Cerebellar nuclear complex (tissue), 1 donor: ENCODE measurements at regions not wholly inside any gene's neighbourhood (a gene's known extent, or its start where the extent isn't known, plus 50 kb on each side); places are given as distances from the start of the nearest gene placed in this dataset.

Source experiments
- DNase-seq, 2 experiments: peaks; one replicate each; lab custom pipeline; 2025; lab: John Stamatoyannopoulos, UW

DNA sequence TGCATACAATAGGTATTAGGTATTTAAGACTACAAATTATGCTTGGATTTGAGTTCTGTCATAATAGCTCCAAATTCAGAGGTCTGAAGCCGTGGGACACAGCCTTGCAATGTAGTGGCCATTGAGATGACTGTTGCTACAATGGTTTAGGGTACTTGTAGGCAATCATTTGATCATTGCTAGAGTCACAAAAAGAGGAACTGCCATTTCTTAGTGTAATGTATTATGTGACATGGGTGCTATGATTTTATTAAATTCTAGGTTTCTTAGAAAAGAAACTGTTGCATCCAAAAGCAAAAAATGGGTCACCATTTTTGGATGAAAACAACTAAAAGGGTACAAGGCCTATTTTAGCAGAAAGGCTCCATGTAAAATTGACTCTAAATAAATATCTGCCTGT is 129.9 kb upstream of the ZNF644 start:
- no peak for DNase-seq

DNA sequence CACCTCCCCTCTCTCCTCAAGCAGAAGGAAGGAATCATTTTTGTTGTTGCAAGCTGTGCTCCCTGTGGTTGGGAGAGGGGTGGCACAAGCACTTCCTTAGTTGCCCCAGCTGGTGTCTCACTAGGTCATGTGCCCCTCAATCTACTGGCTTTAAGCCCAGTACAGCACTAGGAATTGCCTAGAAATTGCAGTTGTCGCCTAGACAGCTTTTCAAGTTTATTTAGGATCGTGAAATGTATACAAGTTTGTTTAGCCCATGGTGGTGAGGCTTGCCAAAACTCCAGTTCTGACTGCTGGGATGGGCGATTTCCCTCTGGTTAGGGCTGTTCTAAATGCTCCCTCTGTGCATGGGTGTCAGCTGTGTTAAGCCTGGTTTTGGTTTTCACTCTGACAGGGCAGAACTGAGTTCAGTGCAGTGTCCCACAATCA is 126.8 kb upstream of the ZNF644 start:
- no peak for DNase-seq

DNA sequence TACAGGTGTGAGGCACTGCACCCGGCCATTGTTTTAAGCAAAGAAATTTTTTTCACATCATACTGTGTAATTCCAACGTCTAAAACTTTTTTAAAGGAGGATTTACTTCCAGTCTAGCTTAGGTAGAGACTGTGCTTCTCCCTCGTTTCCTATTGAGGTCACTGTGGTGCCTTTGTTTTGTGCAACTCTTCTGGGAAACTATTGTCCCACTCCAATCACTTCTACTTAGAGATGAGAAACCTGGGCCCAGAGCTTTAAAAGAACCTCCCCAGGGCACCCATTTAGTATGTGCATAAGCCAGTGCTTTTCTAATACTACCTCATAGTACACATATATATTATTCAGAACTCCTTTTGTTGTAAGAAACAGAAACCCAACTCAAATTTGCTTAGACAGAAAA is 120.0 kb upstream of the ZNF644 start:
- no peak for DNase-seq

DNA sequence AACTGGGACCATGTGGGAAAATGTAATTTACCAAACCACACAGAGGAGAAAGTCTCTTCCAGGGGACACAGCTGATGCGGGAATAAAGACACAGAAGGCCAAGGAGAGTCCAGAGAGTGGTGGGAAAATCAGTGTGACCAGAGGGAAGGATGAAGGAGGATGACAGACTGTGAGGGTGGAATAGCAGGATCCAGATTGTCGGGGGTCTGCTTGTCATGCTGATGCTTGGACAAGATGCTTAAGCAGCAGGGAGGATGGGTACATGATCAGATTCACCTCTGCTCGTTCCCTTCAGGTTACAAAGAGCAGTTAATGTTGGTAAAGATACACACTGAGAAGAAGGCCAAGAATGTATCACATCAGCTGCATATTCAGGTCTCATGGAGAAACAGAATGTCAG is 117.1 kb upstream of the ZNF644 start:
- DNase-seq, result no peak

DNA sequence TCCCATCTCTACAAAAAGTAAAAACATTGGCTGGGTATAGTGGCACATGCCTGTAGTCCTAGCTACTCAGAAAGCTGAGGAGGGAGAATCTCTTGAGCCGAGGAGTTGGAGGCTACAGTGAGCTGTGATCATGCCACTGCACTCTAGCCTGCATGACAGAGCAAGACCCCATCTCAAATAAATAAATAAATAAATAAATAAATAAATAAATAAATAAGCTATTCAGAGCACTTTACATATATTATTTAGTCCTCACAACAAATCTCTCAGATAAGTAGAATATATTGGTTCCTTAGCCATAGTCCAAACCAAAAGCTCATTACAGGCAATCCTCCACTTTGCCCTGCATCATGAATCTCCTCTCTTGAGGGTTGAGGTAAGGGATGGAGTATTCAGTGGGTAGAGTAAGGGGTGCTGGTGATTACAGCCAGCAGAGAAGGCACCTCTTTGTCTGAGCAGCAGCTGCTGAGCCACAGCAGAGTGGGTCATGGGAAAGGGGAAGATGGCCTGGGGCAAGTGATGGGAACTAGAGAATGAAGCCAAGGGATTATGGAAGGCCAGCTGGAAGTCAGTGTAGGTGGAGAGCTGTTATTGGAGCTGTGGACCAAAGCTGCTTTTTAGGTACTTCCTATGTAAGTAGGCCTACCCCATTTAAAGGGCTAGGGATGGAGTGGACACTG is 115.5 kb upstream of the ZNF644 start:
- DNase-seq, result no peak

DNA sequence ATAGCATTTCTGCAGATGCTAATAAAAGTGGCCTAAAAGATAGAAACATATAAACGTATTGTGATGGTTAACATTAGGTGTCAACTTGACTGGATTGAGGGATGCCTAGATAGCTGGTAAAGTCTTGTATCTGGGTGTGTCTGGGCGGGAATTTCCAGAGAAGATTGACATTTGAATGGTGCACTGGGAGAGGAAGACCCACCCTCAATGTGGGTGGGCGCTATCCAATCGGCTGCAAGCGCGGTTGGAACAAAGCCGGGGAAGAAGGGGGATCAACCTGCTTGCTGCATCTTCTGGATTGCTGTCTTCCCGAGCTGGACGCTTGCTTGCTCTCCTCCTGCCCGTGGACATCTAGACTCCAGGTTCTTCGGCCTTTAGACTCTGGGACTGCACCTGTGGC is 114.0 kb upstream of the ZNF644 start:
- DNase-seq, result no peak

DNA sequence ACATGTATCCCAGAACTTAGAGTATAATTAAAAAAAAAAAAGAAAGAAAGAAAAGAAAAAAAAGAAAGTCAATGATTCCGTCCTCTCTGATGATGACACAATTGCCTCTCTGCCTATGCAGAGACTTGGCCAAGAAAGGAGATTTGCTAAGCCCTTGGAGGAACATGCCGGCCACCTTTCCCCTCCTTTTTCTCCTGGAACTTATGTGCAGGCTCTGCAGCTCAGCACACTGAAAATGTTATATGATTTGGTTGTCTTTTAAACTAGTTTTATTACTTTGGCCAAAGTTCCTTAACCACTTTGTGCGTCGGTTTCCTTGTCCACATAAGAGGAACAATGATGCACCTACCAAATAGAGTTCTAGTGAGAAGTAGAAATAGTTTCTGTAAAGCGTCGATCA is 111.4 kb upstream of the ZNF644 start:
- DNase-seq, result no peak

DNA sequence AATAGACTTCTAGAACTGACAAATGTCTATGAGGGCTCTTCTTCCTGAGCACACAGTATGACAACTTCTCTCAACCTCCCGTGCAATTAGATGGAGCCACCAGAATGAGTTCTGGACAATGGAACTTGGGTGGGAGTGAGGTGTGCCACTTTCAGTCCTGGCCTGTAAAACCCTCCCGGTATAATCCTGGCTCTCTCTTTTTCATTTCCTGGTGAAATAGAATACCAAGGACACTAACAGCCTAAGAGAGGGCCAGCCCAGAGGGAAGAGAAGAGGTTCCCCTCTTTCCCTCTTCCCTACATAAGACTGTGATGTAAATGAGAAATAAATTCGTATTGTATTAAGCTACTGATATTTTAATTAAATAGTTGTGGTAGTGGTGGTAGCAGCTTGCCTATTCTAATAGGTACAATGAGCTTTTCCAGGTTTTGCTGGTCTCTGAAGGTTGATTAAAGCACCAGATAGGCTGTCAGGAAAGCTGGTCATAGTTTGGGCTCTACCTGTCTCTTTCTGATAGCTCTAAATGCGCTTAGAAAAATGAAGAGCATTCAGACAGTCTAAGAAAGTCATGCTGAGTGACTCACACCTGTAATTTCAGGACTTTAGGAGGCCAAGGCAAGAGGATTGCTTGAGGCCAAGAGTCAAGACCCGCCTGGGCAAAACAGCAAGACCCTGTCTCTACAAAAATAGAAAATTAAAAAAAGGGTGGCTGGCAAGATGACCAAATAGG is 108.6 kb upstream of the ZNF644 start:
- DNase-seq, result no peak

DNA sequence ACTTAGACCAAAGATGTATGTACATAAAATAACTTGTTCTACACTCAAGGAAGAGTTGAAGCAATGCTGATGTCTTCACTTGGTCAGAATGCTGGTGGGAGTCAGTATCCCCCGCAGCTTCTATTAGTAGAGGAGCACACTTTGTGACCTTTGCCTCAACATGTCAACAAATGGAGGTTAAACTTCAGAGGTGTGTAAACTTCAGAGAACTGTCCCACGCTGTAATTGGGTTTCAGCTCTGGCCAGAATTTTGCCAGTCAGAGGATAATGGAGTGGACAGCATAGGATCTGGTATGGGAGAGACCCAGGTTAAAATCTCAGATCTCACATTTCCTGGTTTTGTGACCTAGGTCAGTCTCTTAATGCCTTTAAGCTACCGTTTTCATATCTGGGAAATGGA is 107.6 kb upstream of the ZNF644 start:
- no peak for DNase-seq

DNA sequence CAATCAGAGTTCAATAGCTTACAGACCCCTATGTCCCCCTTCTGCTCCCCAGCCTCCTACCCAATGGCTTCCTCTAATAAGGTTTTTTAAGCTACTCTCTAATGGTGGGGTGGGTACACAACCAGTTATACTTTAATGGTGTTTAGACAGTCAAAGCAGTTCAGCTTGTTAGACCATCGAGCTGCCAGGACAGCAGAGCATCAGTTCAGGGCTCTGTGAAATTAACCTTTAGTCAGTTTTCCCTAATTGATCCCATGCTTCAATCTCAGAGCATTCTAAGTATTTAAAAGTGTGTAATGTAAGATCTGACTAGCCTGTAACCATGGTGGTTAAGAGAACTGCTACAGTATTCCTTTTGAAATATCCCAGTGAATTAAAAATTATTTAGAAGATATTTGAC is 107.2 kb upstream of the ZNF644 start:
- no peak for DNase-seq

DNA sequence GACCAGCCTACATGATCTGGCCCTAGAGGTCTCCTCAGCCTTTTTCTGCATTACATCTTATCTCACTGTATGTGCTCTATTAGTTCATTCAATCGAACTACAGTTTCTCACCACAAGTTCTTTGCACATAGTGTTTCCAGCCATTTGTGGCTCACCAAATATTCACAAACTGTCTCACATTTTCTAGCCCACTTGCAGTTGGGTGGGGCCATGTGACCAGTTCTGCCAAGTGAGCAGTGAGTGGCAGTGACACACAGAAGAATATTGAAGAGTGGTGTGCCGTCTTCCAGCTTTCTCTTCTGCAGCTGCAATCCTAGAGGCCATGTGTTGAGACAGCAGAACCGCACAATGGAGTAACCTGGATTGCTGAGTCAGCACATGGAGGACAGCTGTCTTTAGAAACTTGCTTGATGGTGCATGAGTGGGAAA is 103.2 kb upstream of the ZNF644 start:
- no peak for DNase-seq

DNA sequence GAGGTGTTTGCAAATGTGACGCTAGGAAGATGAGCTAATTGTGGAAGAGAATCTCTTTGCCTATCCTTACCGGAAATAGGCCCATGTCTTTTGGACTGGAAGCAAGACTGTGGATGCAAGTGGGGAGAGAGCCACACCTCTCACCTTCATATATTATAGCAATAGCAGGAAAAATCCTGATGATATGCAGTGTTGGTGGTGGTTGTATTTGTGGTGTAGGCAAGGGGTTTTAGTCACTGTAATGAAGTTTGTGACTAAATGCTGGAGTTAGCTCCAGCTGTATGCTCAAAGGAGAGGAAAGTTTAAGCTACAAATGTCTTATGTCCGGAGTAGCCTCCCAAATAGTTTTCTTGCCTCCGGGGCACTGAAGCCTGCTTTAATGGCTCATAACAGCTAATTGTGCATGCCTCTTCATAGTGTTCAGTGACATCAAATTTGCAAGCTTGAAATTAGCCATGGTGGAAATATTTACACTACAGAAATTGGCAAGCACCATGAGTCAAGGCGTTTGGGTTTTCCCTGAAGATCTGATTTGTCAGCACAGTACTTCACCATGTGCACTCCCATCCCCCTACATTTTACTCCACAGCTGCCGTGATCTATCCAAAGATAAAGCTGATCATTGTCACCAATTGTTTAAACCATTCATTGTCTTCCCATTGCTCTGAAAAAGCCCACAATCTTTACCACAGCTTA is 102.6 kb upstream of the ZNF644 start:
- no peak for DNase-seq

DNA sequence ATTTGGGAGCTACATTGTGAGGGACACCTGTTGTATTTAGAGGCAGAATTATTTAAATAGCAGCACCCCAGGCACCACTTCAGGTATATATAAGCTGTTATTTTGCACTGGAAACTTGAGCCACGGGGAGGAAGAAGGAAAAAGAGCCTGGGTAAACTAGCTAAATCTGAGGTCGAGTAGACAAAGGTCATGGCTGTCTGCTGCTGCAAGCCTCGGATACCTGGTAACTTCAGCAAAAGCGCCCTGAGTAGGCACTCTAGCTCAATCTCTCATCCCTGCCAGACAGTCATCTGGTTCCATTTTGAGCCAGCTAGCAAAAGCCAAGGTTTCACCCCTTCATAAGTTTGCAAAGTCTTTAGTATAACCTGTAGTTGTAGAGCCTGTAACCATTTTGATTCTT is 101.9 kb upstream of the ZNF644 start:
- no peak for DNase-seq

DNA sequence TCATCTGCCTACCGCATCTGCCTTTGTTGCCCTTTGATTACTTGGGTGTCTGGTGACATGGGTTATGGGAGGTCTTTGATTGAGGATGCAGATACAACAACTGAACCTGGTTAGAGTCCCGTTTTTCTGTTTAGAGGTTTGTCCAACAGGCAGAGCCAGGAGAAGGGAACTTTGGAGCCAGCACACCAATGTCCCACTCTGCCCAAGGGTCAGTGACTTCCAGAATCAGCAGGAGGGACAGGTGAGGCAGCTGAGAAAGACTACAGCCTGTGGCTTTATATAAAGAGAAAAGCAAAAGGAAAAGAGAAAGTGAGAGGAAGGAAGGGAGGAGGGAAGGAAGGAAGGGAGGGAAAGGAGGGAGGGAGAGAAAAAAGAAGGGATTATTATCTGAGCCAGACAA is 101.5 kb upstream of the ZNF644 start:
- no peak for DNase-seq

DNA sequence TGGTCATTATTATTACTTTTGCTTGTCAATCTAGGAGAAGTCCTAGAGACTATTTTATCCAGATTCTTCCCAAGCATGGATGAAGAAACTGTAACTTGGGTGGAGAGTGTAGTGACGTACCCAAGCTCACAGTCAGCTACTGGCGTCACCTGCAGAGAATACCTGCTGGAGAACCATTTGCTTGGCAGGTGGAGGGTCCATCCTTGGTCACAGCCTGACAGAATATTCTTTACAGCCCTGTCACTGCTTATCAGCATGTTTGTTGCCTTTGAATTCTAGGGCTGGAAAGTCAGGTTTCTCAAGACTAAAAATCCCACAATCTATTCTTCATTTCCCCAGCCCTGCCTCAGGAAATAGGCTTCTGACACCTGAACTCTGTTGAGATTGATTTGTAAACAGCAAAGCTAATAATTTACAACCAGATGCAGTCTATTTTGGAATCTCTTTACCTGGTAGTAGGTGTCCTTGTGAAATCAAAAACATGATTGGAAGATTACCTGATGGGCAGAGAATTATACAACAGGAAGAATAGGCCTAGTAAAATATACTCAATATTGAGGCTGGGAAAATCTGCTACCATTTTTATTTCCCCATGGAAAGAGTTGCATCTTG is 100.4 kb upstream of the ZNF644 start:
- no peak for DNase-seq

DNA sequence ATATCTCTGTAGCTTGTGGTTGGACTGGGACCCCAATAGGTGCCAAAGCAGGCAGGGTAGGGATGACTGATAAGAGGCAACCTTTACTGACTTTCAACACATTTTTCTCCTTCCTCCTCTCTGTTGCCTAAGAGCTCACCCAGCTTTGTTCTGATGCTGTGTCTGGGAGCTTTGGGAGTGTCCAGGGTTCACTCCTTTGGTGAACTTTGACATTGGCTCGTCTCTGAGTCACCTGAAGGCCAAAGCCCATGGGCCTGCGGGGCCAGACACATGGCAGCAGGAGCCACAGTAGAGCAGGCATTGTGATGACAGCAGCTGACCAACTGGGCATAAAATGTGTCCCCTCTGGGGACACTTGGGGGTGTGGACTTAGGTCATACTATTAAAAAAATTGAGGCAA is 99.5 kb upstream of the ZNF644 start:
- no peak for DNase-seq

DNA sequence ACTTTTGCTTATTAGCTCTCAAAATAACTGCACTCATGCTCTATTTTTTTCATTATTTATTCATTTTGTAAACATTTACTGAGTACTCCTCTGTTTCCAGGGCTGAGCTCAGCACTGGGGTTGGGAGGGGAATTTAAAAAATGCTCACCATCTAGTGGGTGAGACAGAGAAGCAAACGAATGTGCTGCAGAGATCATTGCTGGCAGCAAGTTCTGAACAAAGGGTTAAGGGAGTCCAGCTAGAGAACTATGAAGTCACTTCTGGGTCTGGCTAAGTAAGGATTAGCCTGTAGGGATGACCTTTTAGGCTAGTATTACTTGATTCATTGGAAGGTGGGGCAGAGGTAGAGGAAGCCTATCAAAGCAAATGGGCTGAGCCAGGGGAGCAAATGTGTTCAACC is 99.1 kb upstream of the ZNF644 start:
- no peak for DNase-seq

DNA sequence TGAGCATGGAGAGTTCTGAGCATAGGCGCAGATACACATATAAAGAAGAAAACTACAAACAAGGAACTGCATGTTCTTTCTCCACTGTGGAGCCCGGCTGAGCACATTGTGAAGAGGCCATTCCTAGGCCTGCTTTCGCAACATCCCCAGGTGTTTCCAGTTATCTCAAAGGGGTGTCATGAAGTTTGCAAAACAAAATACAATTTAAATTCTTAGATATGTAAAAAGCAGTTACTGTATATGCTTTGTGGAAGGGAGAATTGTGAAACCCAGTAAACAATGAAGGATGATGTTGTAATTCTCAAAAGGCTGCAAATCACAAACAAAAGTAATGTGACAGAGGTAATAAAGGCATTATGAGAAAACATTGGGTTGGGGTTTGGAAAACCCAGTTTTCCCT is 98.6 kb upstream of the ZNF644 start:
- no peak for DNase-seq

DNA sequence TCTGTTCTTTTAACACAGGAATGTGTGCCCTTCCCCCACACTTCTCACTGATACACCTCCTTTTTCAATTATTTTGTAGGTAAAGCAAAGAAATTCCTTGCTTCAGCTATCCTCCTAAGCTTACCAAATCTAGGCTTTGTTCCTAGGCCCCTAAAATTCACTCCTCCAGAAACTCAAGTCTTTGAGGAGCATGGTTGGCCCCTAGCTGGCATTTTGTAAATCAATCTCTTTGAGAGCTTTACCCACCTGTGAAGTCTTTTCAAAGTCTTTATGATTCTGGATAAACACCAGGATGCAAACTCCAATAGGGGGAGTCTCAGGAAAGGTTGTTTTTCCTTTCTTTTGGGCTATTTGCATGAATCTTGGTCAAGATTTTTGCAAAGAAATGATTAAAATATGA is 82.9 kb upstream of the ZNF644 start:
- DNase-seq, result no peak

DNA sequence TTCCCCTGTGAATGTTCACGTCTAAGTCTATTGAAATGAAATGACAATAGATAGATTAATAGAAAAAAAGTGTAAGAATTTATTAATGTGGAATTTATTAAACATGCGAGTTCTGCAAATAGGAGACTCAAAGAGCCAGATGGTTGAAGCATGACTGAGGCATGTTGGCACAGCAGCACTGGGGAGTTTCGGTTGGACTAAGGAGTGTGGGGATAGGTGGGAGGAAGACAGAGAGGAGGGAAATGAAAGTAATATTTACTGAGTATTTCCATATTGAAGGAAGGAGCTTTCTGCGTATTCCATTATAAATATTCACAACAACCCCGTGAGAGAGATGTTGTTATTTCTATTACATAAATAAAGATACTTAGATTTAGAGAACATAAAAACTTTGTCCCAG is 79.5 kb upstream of the ZNF644 start:
- DNase-seq, result no peak

DNA sequence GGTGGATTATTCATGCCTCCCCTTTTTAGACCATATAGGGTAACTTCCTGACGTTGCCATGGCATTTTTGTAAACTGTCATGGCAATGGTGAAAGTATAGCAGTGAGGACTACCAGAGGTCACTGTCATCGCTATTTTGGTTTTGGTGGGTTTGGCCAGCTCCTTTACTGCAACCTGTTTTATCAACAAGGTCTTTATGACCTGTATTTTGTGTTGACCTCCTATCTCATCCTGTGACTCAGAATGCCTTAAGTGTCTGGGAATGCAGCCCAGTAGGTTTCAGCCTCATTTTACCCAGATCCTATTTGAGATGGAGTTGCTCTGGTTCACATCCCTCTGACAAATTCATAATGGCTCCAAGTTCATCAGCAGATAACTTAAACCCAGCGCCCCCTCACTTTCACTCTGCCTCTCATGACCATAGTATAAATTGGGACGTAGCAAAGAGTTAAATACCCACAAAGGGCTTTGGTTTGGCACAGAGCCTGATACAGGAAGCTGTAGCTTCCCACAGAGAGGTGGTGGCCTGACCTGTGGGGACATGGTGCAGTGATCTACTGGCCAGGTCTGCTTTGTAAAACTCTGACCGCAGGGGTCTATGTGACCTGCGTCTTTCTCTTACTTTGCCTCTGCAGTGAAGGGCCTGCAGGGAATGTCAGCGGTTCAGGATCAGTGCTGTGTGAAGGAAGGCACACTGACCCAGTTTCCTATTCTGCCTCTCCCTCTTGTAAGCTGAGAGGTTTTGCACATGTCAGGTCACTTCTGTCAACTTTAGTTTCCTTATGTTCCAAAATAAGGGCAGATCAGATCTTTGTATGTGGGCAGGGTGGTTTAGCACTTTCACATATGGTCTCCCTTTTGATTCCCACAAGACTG is 78.1 kb upstream of the ZNF644 start:
- DNase-seq, result no peak
